HG02798 (cell line): ENCODE measurements at regions not wholly inside any gene's neighbourhood (a gene's known extent, or its start where the extent isn't known, plus 50 kb on each side); places are given as distances from the start of the nearest gene placed in this dataset.

ENCODE experiments used
- ATAC-seq: cut with Tn5 transposase; IDR thresholded peaks from one replicate; pipeline ENCODE4 v1.9.1; 2021; ENCODE audit warnings: mild to moderate bottlenecking; ENCODE audit not compliant: unreplicated experiment, poor library complexity

DNA sequence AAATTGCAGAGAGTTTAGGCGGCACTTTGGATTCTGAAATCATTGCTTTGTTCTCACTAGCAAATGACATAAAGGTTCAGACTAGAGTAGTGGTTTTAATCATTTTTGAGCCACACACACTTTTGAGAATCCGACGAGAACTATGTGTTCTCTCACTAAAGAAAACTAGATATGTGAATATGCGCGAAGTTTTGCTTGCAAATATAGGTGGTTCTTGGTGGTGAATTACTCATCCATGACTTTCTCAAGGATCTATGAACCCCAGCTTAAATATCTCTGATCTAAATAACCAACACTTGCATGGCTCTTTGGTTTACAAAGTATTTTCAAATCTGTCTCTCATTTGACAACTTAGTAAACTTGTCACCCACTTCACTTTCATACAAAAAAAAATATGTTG, 54.8 kb downstream of the NOG start:
- ATAC-seq, result no peak

DNA sequence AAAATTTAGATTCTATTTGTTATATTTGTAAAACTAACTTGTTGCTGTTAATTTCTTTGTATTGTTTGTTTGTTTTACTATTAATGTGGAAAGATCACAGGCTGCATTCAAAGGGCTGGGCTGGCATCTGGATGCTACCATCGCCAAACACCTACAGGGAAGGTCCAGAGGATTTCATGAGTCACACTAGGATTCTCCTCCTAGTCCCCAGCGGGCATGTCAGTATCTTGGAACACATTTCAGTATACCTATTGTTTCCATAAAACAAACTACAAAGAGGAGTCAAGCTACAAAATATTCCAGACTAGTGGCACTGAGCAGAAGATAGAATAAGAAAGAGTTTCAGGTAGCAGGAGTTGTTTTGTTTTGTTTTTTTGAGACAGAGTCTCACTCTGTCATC, 55.3 kb downstream of the NOG start:
- no peak for ATAC-seq

DNA sequence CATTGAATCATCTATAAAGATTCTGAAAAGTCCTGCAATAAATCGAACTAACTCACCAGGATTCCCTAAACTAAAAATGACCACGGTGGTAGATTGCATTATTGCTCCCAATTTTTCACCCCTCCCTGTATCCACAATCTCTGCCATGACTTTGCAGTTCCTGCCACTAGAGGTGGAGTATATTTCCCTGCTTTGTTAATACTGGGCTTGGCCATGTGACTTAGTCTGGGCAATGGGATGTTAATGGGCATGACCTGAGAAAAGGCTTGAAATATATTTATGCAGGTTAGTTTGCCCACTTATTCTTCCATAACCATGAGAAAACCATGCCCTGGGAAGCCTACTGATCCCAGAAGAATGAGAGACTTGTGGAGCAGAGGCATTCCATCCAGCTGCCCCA, 59.1 kb downstream of the NOG start:
- no peak for ATAC-seq

DNA sequence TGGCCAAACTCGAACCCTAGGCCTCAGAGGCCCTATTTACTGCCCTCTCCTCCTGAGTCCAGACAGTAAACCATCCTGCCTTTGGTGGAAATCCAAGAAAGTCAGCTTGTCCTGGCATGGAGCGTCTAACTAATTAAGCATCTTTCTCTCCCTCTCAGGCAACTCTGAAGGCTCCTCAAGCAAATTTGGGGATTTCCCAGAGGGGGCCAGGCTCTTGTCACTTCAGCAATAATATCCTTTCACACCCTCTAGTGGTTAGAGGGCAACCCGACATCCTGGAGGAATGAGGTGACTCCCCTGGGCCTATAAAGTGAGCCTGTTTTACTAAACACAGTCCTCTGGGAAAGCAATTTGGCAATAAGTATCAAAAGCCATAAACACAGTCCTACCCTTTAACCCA, 60.4 kb downstream of the NOG start:
- peak; percentile 98 for ATAC-seq

DNA sequence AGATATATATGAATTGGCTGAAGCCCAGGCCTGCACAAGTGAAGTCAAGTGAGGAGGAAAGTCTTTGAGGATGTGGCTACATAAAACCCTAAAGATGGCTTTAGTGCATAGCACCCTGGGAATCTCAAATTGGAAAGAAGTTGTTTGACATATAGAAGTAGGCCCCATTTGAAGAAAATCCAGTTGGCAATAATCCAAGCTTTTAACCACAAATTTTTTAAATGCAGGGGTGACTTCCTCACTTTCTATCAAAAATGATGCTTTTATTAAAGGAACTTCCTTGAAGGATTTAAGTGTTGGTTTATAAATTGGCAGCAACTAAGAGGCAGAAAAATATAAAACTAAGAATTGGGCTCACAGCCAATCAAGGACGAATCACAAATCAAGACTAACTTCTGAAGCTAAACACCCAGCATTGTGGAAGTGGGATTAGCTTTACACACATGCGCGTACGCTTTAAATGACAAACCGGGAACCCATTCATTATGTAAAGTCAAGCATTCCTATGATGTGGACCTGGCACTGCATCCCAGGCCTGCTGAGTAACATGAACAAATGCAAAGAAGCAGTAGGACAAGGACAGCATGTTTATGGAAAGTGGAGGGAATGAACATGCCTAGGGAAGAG, 63.3 kb downstream of the NOG start:
- no peak for ATAC-seq

DNA sequence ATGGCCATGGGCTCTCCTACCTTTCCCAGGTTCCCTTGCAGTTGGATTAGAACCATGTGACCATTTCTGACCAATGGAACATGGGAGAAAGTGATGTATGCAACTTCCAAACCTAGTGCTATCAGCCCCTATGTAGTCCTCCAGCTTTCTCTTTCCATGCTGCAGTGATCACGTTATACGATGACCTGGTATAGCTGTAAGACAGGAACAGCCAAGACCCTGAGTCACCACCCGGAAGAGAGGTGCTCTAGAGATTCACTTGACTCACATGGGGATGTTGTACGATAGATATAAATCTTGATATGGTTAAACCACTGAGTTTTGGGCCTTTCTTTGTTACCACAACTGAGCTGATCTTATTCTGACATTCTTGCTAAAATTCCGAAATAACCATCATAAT, 65.1 kb downstream of the NOG start:
- ATAC-seq, result no peak

DNA sequence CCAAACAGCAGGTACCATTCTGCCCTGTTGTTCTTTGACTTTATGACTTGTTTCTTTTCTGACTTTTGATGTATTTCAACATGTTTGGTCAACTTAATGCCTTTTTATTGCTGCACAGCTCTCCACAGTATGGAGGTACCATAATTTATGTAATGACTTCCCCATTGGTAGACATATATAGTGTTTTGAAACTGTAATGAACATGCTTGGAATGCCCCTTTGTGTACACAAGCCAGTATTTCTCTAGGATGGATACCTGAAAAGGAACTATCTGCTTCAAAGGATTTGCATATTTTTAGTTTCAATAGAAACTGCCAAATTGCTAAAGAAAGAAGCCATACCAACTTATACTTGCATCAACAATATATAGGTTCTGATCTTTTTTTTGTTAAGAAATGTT, 66.1 kb downstream of the NOG start:
- no peak for ATAC-seq

DNA sequence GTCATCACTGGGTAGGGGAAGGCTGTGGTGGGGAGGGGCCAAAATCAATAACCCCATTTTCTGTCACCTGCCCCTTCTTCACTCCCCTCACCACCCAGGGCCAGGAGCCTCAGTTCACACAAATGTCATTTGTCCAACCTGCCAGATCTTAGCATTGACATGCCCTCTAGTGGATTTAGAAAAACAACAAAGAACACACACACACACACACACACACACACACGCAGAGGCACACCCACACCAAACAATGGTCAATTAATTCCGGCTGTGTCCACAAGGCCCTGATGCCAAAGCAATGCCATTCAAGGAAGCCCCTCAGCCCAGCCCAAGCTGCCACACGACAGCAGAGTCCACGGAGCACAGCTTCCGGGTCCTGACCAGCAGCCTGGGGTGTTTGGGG, 68.4 kb downstream of the NOG start:
- ATAC-seq, result no peak

DNA sequence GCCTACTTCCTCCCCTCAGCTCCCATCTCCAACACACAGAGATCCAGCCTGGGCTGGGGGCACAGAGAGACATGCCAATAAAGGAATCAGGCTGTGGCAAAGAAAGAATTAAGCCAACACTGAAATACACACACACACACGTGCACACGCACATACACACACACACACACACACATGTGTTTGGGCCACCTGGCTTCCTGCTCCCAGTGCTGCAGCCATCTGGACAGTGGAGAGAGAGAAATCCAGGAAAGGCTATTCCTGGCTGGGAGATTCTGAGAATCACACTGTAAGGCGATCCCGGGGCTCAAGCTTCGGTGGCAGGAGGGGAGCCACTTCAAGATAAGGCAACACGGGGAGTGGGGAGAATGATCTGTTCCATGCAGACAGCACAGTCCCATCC, 72.4 kb downstream of the NOG start:
- ATAC-seq, result no peak

DNA sequence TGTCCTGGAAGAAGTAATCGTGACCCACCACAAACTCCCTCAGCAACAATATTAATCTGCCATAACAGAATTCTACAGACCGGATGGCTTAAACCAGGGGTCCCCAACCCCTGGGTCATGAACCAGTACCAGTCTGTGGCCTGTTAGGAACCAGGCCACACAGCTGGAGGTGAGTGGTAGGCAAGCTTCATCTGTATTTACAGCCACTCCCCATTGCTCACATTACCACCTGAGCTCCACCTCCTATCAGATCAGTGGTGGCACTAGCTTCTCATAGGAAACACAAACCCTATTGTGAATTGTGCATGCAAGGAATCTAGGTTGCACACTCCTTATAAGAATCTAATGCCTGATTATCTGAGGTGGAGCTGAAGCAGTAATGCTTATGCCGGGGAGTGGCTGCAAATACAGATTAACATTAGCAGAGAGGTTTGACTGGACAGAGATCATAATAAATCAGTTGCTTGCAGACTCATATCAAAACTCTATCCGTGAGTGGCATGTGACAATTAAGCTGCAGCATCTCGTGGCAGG, 74.5 kb downstream of the NOG start:
- ATAC-seq, result no peak

DNA sequence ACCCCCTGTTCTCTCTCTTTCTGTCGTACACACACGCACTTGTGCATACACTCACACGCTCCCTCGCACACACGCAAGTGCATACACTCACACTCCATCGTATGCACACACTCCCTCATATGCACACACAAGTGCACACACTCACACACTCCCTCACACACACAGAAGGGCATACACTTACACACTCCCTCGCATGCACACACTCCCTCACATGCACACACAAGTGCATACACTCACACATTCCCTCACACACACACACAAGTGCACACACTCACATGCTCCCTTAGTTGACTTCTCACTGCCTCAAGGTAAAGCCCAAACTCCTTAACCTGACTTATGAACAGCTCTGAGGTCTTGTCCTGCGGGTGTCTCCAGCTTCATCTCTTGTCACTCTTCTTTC, 78.7 kb downstream of the NOG start:
- no peak for ATAC-seq

DNA sequence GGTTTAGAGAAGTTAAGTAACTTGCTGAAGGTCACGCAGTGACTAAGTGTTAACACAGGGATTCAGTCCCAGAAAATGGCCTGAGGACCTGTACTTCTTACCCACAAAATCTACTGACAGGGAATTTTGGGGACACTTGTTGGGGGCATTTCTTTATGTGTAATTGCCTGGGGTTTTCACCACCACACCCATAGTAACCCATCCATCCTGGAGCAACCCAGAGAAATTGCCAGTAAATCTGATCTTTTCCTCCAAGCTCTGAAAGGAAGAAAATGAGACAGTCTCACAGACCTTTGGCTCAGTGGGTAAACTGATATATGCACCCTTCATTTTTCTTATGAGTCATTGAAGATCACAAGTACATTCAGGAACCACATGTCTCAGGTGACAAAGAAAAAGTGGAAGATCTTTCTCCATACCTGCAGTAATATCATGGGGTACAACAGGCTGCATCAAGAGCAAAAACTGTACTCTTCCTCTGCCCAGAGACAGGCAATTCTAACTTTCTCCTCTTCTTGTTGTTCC, 81.0 kb downstream of the NOG start:
- no peak for ATAC-seq

DNA sequence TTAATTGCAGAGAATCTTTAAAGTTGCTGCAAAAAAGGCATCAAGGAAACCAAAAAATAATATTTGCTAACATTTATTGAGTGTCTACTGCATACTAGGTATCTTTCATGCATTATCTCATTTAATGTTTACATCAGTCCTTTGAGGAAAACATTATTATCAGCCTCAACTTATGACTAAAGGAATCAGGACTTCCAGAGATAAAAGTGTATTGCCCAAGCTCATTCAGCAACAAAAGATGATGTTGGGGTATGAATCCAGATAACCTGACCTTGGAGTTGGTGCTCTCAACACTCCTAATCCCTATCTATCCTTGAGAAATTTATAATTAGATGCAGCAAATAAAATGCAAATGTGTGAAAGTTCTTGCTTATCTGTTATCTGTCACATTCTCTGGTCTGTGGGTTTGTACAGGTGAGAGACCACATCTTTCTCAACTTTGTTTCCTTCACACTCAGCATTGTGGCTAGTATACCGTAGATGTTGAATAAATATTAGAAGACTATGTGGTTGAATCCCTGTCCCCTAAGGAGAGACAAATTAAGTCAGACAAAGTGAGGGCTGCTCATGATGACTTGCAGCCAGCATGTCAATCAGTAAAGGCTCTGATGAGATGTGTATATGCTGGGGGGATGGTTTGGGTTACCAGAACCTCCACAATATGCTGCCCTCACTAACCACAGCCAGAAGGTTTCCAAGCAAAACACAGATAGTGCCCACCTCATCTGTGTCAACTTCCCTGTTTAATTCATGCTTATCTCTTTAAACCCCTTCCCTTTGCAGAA, 82.6 kb downstream of the NOG start:
- no peak for ATAC-seq

DNA sequence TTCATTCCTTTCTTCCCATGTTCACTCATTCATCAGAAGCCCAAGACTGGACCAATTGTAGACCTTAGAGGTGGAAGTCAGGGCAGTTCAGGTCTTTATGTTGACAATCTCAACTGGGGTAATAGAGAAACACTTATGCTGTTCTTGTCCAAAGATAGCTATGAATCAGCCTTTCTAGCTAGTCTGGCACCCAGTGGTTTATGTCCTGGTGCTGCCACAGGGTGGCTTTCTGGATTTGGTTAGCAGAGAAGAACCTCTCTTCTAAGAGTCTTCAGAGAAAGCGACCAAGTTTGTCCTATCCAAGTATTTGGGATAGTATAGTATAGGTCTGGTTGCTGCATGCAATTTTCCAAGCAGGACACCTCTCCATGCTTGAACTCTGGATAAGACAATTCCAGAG, 83.3 kb downstream of the NOG start:
- no peak for ATAC-seq

DNA sequence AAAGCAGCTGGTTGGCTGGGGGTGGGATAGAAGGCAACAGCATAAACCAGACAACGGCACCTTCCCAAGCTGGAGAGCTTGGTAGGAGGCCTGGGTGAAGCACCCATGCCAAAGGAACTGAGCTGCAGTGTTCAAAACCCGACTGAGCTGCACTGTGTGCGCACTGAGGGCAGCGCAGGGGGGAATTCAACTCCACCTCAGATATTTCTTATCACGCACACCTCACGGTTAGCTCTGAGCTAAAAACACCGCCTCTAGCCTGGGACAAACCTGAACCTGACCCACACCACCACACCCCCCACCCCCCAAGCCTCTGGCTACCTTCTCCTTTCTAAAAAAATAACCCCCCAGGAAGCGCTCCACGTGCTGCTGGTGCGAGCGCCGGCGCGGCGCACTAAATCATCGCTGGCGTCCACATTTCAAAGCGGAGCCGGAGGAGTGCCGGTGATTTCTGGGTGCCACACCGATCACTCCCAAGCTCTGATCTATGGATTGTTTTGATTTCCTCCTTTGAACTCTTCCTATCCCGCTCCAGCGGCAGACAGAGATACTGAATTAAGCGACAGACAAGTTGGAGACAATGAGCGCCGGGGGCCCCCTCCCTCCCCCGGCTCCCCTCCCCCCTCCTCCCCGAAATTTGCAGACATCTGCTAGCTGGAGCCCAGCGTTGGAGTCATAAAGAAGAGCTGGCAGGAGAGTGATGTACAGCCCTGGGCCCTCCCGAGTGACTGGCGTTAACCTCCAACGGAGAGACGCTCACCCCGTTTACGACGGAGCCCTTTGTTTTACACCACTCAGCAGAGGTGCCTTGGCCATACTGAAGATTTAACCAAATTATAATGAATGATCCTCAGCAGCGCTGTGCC, 85.0 kb downstream of the NOG start:
- no peak for ATAC-seq

DNA sequence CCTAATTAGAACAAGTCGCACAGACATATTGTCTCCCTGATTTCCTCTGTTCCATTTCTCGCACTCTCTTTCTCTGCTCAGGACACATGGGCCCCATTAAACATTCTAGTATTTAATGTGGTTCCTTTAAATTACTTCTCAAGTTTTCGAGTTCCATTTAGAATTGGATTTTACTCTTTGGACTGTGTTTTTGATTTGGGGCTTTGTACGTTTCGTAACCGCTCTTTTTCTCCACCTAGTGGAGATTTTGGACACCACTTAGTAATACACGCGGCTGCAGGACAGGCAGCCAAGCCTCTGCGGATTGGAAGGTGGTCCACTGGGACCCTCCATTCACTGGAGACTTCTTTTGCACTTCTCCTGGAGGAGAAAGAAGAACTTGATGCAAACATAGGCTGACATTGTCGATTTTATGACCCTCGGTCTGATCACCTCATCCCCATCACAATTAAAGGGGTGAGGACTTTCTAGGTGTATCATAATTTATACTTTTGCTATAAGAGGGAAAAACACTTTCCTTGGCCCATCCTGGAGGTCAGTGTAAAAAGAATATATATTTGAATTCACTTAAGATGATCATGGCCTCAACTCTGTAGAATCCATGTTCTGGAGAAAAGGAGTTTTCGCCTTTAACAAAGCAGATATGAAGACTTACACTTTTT, 85.7 kb downstream of the NOG start:
- ATAC-seq, result peak; percentile 32

DNA sequence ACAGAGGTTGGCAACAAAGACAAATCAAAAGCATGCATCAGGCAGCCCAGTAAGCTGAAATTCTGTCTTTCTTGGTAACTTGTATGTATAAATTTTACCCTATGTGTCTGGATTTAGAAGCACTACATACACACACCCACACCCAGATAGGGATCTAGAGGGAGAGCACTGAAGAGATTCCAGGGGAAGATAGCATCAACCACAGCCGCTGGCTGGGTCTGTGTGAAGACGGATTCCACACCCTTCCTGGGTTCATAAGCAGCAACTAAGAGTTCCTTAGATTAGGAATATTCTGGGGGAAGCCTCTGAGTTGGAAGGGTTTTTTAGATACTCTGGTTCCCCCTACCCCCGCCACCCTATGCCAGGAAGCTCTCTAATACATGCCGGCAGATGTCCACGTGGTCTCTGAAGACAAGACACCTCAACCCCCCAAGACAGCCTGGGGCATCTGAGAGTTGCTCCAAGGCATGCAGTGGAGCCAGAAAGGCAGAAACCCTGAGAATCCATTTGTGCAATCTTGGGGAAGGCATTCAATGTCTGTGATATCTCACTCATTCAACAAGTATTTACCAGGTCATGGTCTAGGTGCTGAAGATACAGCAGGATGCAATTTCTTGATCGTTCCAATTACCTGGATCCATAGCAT, 86.4 kb downstream of the NOG start:
- no peak for ATAC-seq

DNA sequence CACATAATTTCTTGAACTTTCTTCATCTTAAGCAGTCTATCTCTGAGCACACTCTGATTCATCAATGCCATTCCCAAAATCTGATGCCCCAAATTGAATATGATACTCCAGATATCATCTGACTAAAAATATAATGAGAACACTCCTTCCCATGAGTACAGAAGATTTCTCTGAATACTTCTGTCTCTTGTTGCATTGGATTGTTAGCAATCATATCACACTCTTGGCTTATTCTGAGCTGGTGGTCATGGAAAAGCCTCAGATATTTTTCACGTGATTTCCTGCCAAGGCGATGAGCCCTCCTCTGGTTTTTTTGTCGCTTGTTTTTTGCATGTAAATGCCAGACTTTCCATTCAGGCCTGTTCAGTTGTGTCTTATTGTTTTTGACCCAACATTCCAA, 87.2 kb downstream of the NOG start:
- ATAC-seq, result no peak

DNA sequence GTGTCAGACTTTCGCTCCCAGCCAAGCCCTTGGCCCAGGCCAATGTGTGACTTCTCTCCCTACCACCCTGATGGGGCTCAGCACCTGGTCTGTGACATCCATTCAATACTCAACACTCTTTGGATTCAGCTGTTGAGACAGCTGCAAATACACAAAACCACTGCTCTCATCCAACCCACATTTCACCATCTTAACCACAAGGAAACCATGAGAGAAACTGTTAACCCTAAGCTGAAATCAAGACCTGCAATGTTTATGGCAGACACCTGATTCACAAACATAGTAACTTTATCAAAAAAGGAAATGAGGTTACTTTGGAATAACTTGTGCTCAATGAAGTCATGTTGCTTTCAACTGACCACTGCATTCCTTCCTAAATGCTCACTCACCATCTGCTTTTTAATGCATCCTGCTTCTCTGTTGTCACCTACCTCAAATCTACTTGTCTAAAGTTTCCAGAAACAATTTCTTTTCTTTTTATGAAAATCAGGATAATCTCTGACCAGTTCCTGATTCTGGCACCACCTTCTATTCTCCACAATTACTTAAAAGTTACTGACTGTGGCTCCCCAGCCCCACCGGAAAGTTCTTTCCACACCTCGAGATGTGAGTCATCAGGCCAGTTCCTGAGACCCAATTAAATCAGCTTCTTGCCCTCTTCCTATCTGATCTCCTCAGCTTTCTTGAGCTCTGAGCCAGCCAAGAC, 88.2 kb downstream of the NOG start:
- peak; percentile 77 for ATAC-seq
